Mesodermal cell (in vitro differentiated cells): ENCODE measurements at regions not wholly inside any gene's neighbourhood (a gene's known extent, or its start where the extent isn't known, plus 50 kb on each side); places are given as distances from the start of the nearest gene placed in this dataset.

Experiments used
- H3K27ac ChIP-seq: 2 replicates; pipeline ENCODE4 v1.7.0; 2013; ENCODE audit warnings: mild to moderate bottlenecking, low read depth, low read length, moderate library complexity; ENCODE audit not compliant: severe bottlenecking
- H3K36me3 ChIP-seq: 2 replicates; pipeline ENCODE4 v1.7.1; 2013; ENCODE audit warnings: mild to moderate bottlenecking, low read length, moderate library complexity; ENCODE audit not compliant: control insufficient read depth, insufficient read depth
- H3K4me1 ChIP-seq: one replicate; pipeline ENCODE4 v1.7.1; 2013; ENCODE audit warnings: mild to moderate bottlenecking, low read length; ENCODE audit not compliant: insufficient read depth, control insufficient read depth, poor library complexity, severe bottlenecking
- H3K4me3 ChIP-seq: 2 replicates; pipeline ENCODE4 v1.7.0; 2013; ENCODE audit warnings: low read length, control low read depth, mild to moderate bottlenecking; ENCODE audit not compliant: insufficient read depth, poor library complexity, severe bottlenecking; ENCODE audit errors: extremely low read depth
- H3K9me3 ChIP-seq: 2 replicates; pipeline ENCODE4 v1.7.1; 2013; ENCODE audit warnings: mild to moderate bottlenecking, low read length, moderate library complexity; ENCODE audit not compliant: control insufficient read depth
- WGBS, 2 experiments: methylation state at CpG; one replicate each; pipeline ENCODE4 v1.1.5; 2013; ENCODE audit warnings: missing lambda C conversion rate in 2 of 2; ENCODE audit not compliant: insufficient coverage in 2 of 2; 5-methylcytosine and 5-hydroxymethylcytosine counted together

- Histone ChIP-seq H3K4me1 (peaks cover 12% of the 10 kb centered on the region), H3K36me3 (no peaks in the 10 kb centered on the region)
These were observed 202.2 kb upstream of the CTNNB1 start for GRCh38 chr3:40996827-40997710.

DNA sequence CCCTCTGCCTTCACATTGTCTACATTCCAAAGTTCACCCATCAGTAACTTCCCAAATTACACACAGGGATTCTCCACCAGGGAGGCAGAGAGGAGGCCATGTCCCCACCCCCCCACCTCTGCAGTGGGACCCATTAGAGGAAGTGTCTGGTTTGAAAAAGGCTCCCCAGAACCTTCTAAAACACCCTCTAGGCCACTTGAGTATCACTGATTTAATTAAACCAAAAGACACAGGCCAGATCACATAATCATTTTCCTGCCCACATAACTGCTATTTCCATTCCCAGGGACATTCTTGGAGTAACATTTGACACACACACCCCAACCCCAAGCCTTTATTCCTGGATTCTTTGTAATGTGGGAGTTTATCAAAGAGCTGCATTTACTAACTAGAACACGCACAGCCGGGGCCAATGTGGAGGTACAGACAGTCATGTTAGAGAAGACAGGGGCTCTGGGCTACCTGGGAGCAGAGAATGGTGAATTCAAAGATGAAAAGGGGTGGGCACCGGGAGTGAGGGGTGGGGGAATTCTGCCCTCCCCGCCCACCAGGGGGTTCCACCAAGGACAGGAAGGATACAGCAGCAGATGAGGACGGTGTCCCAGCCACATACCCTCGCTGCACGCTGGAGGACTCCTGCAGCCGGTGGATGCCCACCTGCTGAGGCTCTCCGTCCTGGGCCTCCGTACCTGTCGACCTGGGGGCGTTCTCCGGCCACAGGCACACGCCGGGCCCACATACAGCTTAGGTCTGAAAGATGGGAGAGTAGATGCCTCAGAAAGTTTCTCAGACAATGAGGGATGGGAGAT lies 201.4 kb upstream of the CTNNB1 start:
- Histone ChIP-seq H3K9me3 (no peaks in the 10 kb centered on the region), H3K4me1 (peaks cover 12% of the 10 kb centered on the region), H3K27ac (no peak overlapping the region), H3K36me3 (no peaks in the 10 kb centered on the region), H3K4me3 (no peak overlapping the region)
- 86 to 91% methylated on average over 8 to 14 of the region's 15 CpGs for WGBS, 2 experiments

More at GRCh38 chr3:40996827-40997710, 202.2 kb upstream of the CTNNB1 start:
- Histone ChIP-seq H3K27ac (peak overlapping the region; percentile 39), H3K4me3 (no peak overlapping the region), H3K9me3 (no peaks in the 10 kb centered on the region)
- WGBS, 2 experiments = 5 to 56% methylated on average over 2 to 3 of the region's 6 CpGs

DNA sequence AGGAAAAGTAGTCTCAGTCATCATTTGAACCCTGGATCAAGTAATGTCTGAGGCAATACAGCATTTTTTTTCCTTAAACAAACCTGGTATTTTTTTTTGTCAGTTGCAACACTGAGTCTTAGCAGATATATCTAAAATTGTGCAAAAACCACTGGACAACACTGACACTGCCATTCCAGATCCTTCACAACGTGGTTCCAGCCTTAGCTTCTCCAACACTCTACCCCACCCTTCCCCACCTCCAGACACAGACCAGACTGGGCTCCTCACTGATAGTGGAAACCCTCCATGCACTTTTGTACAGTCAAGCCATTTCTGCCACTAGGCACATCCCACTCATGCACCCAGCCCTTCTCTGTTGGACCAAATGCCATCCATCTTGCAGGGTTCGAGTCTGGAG lies 199.6 kb upstream of the CTNNB1 start:
- peaks cover 12% of the 10 kb centered on the region for H3K4me1 ChIP-seq
- no peak overlapping the region for H3K4me3 ChIP-seq
- 85 to 100% methylated on average over 2 of the region's 2 CpGs for WGBS, 2 experiments
- H3K9me3 ChIP-seq = no peaks in the 10 kb centered on the region
- no peak overlapping the region for H3K27ac ChIP-seq
- H3K36me3 ChIP-seq = no peaks in the 10 kb centered on the region

GRCh38 chr3:41000471-41000870 lies 198.8 kb upstream of the CTNNB1 start:
- no peaks in the 10 kb centered on the region for H3K36me3 ChIP-seq
- no peaks in the 10 kb centered on the region for H3K9me3 ChIP-seq
- H3K4me3 ChIP-seq = no peak overlapping the region
- WGBS, 2 experiments = 87 to 95% methylated on average over 2 of the region's 6 CpGs
- H3K27ac ChIP-seq = no peak overlapping the region
- peaks cover 12% of the 10 kb centered on the region for H3K4me1 ChIP-seq

- Histone ChIP-seq H3K36me3 (no peaks in the 10 kb centered on the region), H3K27ac (no peak overlapping the region), H3K4me1 (peaks cover 7% of the 10 kb centered on the region), H3K9me3 (no peaks in the 10 kb centered on the region), H3K4me3 (no peak overlapping the region)
- 67 to 83% methylated on average over 1 of the region's 1 CpG for WGBS, 2 experiments
These were observed 197.7 kb upstream of the CTNNB1 start for GRCh38 chr3:41001556-41001955.

DNA sequence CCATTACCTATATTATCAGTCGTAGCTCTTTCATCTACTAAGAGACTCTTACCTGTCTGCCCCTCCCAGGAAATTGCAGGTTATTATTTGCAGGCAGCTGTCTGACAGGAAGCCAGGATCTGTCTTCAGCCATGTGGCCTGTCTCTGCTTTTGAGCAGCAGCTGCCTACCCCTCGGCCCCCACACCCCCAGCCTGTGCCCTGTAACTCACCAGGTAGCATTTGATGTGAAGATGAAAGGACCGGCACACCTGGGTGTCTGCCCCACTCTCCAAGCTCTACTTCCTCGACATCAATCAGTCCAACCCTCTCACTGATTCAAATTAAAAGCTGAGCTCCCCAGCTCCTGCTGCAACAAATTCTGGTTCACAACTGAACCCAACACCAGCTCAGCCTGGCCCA lies 197.2 kb upstream of the CTNNB1 start:
- Histone ChIP-seq H3K4me1 (peaks cover 1% of the 10 kb centered on the region), H3K36me3 (no peaks in the 10 kb centered on the region), H3K27ac (no peak overlapping the region), H3K9me3 (no peaks in the 10 kb centered on the region), H3K4me3 (no peak overlapping the region)
- 88 to 93% methylated on average over 1 to 2 of the region's 4 CpGs for WGBS, 2 experiments

- Histone ChIP-seq H3K27ac (no peak overlapping the region), H3K9me3 (peaks cover 4% of the 10 kb centered on the region), H3K36me3 (no peaks in the 10 kb centered on the region), H3K4me1 (no peaks in the 10 kb centered on the region), H3K4me3 (no peak overlapping the region)
These were observed 191.9 kb upstream of the CTNNB1 start for GRCh38 chr3:41007399-41007798.

GRCh38 chr3:41011854-41012253 lies 187.5 kb upstream of the CTNNB1 start:
- Histone ChIP-seq H3K9me3 (peaks cover 4% of the 10 kb centered on the region), H3K36me3 (no peaks in the 10 kb centered on the region), H3K4me1 (no peaks in the 10 kb centered on the region), H3K27ac (no peak overlapping the region), H3K4me3 (no peak overlapping the region)
- no CpG with 5 or more reads among the region's 2 CpGs for WGBS, 2 experiments

DNA sequence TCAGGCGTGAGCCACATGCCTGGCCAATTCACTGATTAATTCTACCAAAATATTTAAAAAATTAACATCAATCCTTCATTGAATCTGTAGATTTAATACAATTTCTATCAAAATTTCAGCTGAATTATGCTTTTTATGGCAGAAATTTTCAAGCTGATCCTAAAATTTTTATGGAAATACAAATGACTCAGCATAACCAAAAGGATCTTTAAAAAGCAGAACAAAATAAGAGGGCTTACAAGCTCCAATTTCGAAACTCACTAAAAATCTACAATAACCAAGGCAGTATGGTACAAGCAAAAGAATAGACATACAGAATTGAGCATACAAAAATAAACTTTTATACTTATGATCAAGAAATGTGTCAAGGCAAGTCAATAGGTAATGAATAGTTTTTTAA lies 180.4 kb upstream of the CTNNB1 start:
- no peaks in the 10 kb centered on the region for H3K9me3 ChIP-seq
- H3K36me3 ChIP-seq = no peaks in the 10 kb centered on the region
- no peak overlapping the region for H3K27ac ChIP-seq
- no peak overlapping the region for H3K4me3 ChIP-seq
- 83% methylated on average over 1 of the region's 2 CpGs; no CpG with 5 or more reads in 1 of the 2 experiments for WGBS, 2 experiments
- H3K4me1 ChIP-seq = no peaks in the 10 kb centered on the region

- H3K36me3 ChIP-seq = no peaks in the 10 kb centered on the region
- H3K4me1 ChIP-seq = peaks cover 18% of the 10 kb centered on the region
- 91 to 92% methylated on average over 3 to 4 of the region's 5 CpGs for WGBS, 2 experiments
- no peaks in the 10 kb centered on the region for H3K9me3 ChIP-seq
- H3K27ac ChIP-seq = peak overlapping the region; percentile 51
- H3K4me3 ChIP-seq = no peak overlapping the region
These were observed 175.1 kb upstream of the CTNNB1 start for GRCh38 chr3:41024031-41024836.
